GM12878 (cell line): ENCODE measurements at regions not wholly inside any gene's neighbourhood (a gene's known extent, or its start where the extent isn't known, plus 50 kb on each side); places are given as distances from the start of the nearest gene placed in this dataset.

Experiments used
- ATAC-seq: fragments of 200-7000 bp; cut with Tn5 transposase; 3 replicates; pipeline ENCODE4 v1.9.1; 2020; ENCODE audit warnings: mild to moderate bottlenecking, moderate library complexity
- BruUV-seq: library from RNA; stranded (reverse); fragments of 400-500 nt; replicated peaks from 2 replicates; lab custom pipeline; 2021; lab: Mats Ljungman, UMichigan
- CTCF ChIA-PET: fragments of 300-600 bp; sonication (Branson Sonifier 250); formaldehyde crosslinking; extraction: SDS; loops from one replicate; lab custom pipeline; 2021; ENCODE audit warnings: inconsistent platforms; lab: Yijun Ruan, JAX
- POLR2A ChIA-PET: fragments of 350-600 bp; formaldehyde crosslinking; extraction: SDS; loops from one replicate; lab custom pipeline; 2021; ENCODE audit warnings: inconsistent platforms; lab: Charles Lee
- RAD21 ChIA-PET: fragments of 300-600 bp; sonication (Branson Sonifier 250); formaldehyde crosslinking; loops from one replicate; lab custom pipeline; 2023; ENCODE audit warnings: antibody characterized with exemption; ENCODE audit not compliant: unreplicated experiment; lab: Charles Lee
- SMC1A ChIA-PET: fragments of 300-600 bp; sonication (Branson Sonifier 250); formaldehyde crosslinking; loops from one replicate; lab custom pipeline; 2023; ENCODE audit not compliant: unreplicated experiment, uncharacterized antibody; lab: Charles Lee
- DNase-seq: peaks from one replicate; pipeline ENCODE4 v3.0.0-alpha.2; 2011; ENCODE audit warnings: low read depth, low spot score
- FAIRE-seq: peaks from 3 replicates; lab custom pipeline; 2011; peaks lifted over from hg19 to GRCh38; lab: Jason Lieb, UNC
- H2AFZ ChIP-seq: 2 replicates; pipeline ENCODE4 v1.6.0; 2011; ENCODE audit warnings: low read depth, low read length, control low read depth; ENCODE audit not compliant: control insufficient read depth
- H3K27ac ChIP-seq: 2 replicates; pipeline ENCODE4 v1.5.1; 2011; ENCODE audit warnings: control low read depth; ENCODE audit not compliant: control insufficient read depth, insufficient read depth
- H3K27me3 ChIP-seq, 2 experiments: replicated peaks in 1 of 2; 2 replicates each; pipeline versions ENCODE4 v1.6.0 to v1.6.1; 2011; ENCODE audit warnings: low read length in 1 of 2; ENCODE audit not compliant: control insufficient read depth in 2 of 2, insufficient read depth in 2 of 2
- H3K36me3 ChIP-seq, 2 experiments: 2 replicates each; pipeline ENCODE4 v1.5.1; 2011; ENCODE audit warnings: low read length in 1 of 2; ENCODE audit not compliant: control insufficient read depth in 2 of 2, insufficient read depth in 2 of 2
- H3K4me1 ChIP-seq: 2 replicates; pipeline ENCODE4 v1.6.1; 2011; ENCODE audit warnings: mild to moderate bottlenecking, low read length, moderate library complexity, mixed read lengths; ENCODE audit not compliant: control insufficient read depth, insufficient read depth
- H3K4me2 ChIP-seq: 2 replicates; pipeline ENCODE4 v1.6.0; 2011; ENCODE audit warnings: control low read depth; ENCODE audit not compliant: control insufficient read depth, insufficient read depth
- H3K4me3 ChIP-seq: fragments of 200-600 bp; sonication (generic); 2 replicates; pipeline ENCODE4 v1.5.1; 2016
- H3K79me2 ChIP-seq: 2 replicates; pipeline ENCODE4 v1.6.0; 2011; ENCODE audit warnings: low read length; ENCODE audit not compliant: control insufficient read depth, insufficient read depth
- H3K9ac ChIP-seq: 2 replicates; pipeline ENCODE4 v1.8.0; 2011; ENCODE audit warnings: low read length, control low read depth, mixed read lengths; ENCODE audit not compliant: control insufficient read depth, insufficient read depth
- H3K9me3 ChIP-seq: replicated peaks from 3 replicates; pipeline ENCODE4 v1.5.1; 2011; ENCODE audit warnings: mild to moderate bottlenecking, low read length; ENCODE audit not compliant: control insufficient read depth, insufficient read depth
- H4K20me1 ChIP-seq: 2 replicates; pipeline ENCODE4 v1.6.0; 2011; ENCODE audit not compliant: control insufficient read depth, insufficient read depth
- CBX5 ChIP-seq: sonication (generic); IDR thresholded peaks from 2 replicates; pipeline ENCODE4 v1.6.1; 2016; ENCODE audit warnings: low read depth, moderate library complexity, mild to moderate bottlenecking, inconsistent platforms
- MTA2 ChIP-seq: fragments of 450-650 bp; IDR thresholded peaks from 2 replicates; pipeline ENCODE4 v1.6.1; 2016; ENCODE audit warnings: low read depth, mild to moderate bottlenecking, moderate library complexity
- NR2F1 ChIP-seq: fragments of 450-650 bp; conservative IDR thresholded peaks from 2 replicates; pipeline ENCODE4 v1.6.1; 2017; ENCODE audit warnings: mild to moderate bottlenecking
- REST ChIP-seq: IDR thresholded peaks from 2 replicates; pipeline ENCODE4 v1.6.1; 2012; ENCODE audit warnings: mild to moderate bottlenecking, low read depth, low read length
- SP1 ChIP-seq: IDR thresholded peaks from one replicate; pipeline ENCODE4 v1.6.1; 2011; ENCODE audit warnings: low read depth, low read length
- SREBF1 ChIP-seq: IDR thresholded peaks from 2 replicates; pipeline ENCODE4 v1.6.1; 2012; ENCODE audit warnings: mild to moderate bottlenecking, low read length
- STAT3 ChIP-seq: IDR thresholded peaks from 2 replicates; pipeline ENCODE4 v1.6.1; 2011; ENCODE audit warnings: low read depth, low read length, improper control_type of control experiment
- ZNF207 ChIP-seq: fragments of 450-650 bp; IDR thresholded peaks from 2 replicates; pipeline ENCODE4 v1.6.1; 2014; ENCODE audit warnings: antibody characterized with exemption, mild to moderate bottlenecking, borderline replicate concordance
- ZNF274 ChIP-seq: IDR thresholded peaks from one replicate; pipeline ENCODE4 v1.8.0; 2011; ENCODE audit not compliant: insufficient read length, insufficient read depth
- WGBS: methylation state at CpG from one replicate; pipeline ENCODE4 v1.1.6; 2016; ENCODE audit warnings: low lambda C conversion rate; ENCODE audit not compliant: insufficient replicate concordance, insufficient coverage; ENCODE audit errors: missing lambda C conversion rate; 5-methylcytosine and 5-hydroxymethylcytosine counted together
- in situ Hi-C: fragments of 300-500 bp; cut with MboI; formaldehyde crosslinking; loops from 9 replicates; pipeline ENCODE4 v1.14.3; 2018; ENCODE audit warnings: mixed read lengths
- intact Hi-C: fragments of 100-400 bp; cut with micrococcal nuclease; formaldehyde crosslinking; loops from one replicate; pipeline ENCODE4 v1.14.2; 2022; ENCODE audit not compliant: unreplicated experiment
- TF ChIP-seq, protein P1 (sequence below), 3 experiments: IDR thresholded peaks in 2 of 3; conservative IDR thresholded peaks in 1 of 3; 2 replicates each; pipeline ENCODE4 v1.5.1; 2011; ENCODE audit warnings: low read depth in 3 of 3, low read length in 3 of 3, mild to moderate bottlenecking in 3 of 3, control low read depth in 2 of 3, moderate library complexity in 2 of 3, inconsistent platforms in 1 of 3, mixed read lengths in 1 of 3; ENCODE audit not compliant: control insufficient read depth in 2 of 3, insufficient read depth in 1 of 3; ENCODE audit errors: extremely low read depth in 1 of 3
- TF ChIP-seq, protein P2 (sequence below): fragments of 450-650 bp; IDR thresholded peaks from 2 replicates; pipeline ENCODE4 v1.6.1; 2018; ENCODE audit warnings: borderline replicate concordance, mild to moderate bottlenecking; ENCODE audit not compliant: partially characterized antibody
- TF ChIP-seq, protein P3 (sequence below): IDR thresholded peaks from 2 replicates; pipeline ENCODE4 v1.6.1; 2011; ENCODE audit warnings: borderline replicate concordance, low read depth, mild to moderate bottlenecking, moderate library complexity, low read length; ENCODE audit not compliant: insufficient read depth, poor library complexity, severe bottlenecking
- TF ChIP-seq, protein P4 (sequence below): fragments of 450-650 bp; conservative IDR thresholded peaks from 2 replicates; pipeline ENCODE4 v1.6.1; 2017; ENCODE audit warnings: mild to moderate bottlenecking, moderate library complexity

DNA sequence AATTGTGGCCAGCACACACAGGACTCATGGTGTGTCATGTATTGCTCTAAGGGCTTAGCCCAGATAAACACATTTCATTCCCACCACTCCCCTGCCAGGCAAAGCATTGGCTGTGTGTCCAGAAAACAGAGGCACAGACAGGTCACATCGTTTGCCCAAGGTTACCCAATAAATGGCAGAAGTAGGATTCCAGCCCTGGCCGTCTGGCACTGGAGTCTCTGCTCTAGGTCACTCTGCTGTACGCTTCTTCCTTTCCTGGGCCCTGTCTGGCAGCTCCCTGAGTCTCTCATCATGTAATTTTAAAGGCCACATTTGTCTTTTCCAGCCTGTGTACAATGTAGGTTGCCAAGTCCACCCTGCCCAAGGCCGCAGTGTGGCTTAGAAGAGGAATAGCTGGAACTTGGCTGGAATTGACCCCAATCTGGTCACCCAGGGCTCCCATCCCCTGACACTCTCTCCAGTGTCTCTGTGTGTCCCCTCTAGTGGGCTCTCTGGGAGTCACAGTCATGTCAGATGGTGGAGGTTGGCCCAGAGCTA, 264.5 kb upstream of the TSHZ3 start:
- no peak overlapping the region for H3K9ac ChIP-seq
- DNase-seq: no peak
- ChIA-PET SMC1A (no interaction called here), RAD21 (no interaction called here), POLR2A (no interaction called here), CTCF (no interaction called here)
- no peak for ATAC-seq
- no TSS peak for BruUV-seq
- FAIRE-seq: no peak
- H3K79me2 ChIP-seq: no peaks in the 10 kb centered on the region
- WGBS: 2% methylated on average over 4 of the region's 4 CpGs
- no peaks in the 10 kb centered on the region for H3K27me3 ChIP-seq
- H3K9me3 ChIP-seq: no peaks in the 10 kb centered on the region; the same call in 2 of the 3 replicates
- H4K20me1 ChIP-seq: no peaks in the 10 kb centered on the region
- no peak overlapping the region for H3K4me2 ChIP-seq
- in situ Hi-C loops: no loop called here
- no peak overlapping the region for H2AFZ ChIP-seq
- H3K4me3 ChIP-seq: no peak overlapping the region
- no peak overlapping the region for H3K27ac ChIP-seq
- intact Hi-C loops: no loop called here
- H3K4me1 ChIP-seq: no peaks in the 10 kb centered on the region
- H3K36me3 ChIP-seq: no peaks in the 10 kb centered on the region
- TF ChIP-seq STAT3 (no peak), REST (no peak), SREBF1 (no peak), NR2F1 (no peak), MTA2 (no peak), CBX5 (no peak), ZNF207 (no peak), ZNF274 (no peak), SP1 (no peak)
- TF ChIP-seq, protein P1, sequence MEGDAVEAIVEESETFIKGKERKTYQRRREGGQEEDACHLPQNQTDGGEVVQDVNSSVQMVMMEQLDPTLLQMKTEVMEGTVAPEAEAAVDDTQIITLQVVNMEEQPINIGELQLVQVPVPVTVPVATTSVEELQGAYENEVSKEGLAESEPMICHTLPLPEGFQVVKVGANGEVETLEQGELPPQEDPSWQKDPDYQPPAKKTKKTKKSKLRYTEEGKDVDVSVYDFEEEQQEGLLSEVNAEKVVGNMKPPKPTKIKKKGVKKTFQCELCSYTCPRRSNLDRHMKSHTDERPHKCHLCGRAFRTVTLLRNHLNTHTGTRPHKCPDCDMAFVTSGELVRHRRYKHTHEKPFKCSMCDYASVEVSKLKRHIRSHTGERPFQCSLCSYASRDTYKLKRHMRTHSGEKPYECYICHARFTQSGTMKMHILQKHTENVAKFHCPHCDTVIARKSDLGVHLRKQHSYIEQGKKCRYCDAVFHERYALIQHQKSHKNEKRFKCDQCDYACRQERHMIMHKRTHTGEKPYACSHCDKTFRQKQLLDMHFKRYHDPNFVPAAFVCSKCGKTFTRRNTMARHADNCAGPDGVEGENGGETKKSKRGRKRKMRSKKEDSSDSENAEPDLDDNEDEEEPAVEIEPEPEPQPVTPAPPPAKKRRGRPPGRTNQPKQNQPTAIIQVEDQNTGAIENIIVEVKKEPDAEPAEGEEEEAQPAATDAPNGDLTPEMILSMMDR (IDR thresholded peaks at IDR 0.05 in 2 of 3, conservative IDR thresholded peaks at IDR 0.05 in 1 of 3; ENCODE audit: control insufficient read depth in 2 of 3, extremely low read depth in 1 of 3, insufficient read depth in 1 of 3, low read depth in 3 of 3, low read length in 3 of 3): no peak
- TF ChIP-seq, protein P2, sequence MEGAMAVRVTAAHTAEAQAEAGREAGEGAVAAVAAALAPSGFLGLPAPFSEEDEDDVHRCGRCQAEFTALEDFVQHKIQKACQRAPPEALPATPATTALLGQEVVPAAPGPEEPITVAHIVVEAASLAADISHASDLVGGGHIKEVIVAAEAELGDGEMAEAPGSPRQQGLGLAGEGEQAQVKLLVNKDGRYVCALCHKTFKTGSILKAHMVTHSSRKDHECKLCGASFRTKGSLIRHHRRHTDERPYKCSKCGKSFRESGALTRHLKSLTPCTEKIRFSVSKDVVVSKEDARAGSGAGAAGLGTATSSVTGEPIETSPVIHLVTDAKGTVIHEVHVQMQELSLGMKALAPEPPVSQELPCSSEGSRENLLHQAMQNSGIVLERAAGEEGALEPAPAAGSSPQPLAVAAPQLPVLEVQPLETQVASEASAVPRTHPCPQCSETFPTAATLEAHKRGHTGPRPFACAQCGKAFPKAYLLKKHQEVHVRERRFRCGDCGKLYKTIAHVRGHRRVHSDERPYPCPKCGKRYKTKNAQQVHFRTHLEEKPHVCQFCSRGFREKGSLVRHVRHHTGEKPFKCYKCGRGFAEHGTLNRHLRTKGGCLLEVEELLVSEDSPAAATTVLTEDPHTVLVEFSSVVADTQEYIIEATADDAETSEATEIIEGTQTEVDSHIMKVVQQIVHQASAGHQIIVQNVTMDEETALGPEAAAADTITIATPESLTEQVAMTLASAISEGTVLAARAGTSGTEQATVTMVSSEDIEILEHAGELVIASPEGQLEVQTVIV: no peak
- TF ChIP-seq, protein P3, sequence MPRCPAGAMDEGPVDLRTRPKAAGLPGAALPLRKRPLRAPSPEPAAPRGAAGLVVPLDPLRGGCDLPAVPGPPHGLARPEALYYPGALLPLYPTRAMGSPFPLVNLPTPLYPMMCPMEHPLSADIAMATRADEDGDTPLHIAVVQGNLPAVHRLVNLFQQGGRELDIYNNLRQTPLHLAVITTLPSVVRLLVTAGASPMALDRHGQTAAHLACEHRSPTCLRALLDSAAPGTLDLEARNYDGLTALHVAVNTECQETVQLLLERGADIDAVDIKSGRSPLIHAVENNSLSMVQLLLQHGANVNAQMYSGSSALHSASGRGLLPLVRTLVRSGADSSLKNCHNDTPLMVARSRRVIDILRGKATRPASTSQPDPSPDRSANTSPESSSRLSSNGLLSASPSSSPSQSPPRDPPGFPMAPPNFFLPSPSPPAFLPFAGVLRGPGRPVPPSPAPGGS: no peak
- TF ChIP-seq, protein P4, sequence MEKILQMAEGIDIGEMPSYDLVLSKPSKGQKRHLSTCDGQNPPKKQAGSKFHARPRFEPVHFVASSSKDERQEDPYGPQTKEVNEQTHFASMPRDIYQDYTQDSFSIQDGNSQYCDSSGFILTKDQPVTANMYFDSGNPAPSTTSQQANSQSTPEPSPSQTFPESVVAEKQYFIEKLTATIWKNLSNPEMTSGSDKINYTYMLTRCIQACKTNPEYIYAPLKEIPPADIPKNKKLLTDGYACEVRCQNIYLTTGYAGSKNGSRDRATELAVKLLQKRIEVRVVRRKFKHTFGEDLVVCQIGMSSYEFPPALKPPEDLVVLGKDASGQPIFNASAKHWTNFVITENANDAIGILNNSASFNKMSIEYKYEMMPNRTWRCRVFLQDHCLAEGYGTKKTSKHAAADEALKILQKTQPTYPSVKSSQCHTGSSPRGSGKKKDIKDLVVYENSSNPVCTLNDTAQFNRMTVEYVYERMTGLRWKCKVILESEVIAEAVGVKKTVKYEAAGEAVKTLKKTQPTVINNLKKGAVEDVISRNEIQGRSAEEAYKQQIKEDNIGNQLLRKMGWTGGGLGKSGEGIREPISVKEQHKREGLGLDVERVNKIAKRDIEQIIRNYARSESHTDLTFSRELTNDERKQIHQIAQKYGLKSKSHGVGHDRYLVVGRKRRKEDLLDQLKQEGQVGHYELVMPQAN: no peak
